AG04449 (cell line): ENCODE measurements at regions not wholly inside any gene's neighbourhood (a gene's known extent, or its start where the extent isn't known, plus 50 kb on each side); places are given as distances from the start of the nearest gene placed in this dataset.

Experiments
- CTCF ChIA-PET: fragments of 350-600 bp; formaldehyde crosslinking; extraction: SDS; loops from one replicate; lab custom pipeline; 2021; ENCODE audit warnings: antibody characterized with exemption; lab: Yijun Ruan, JAX
- POLR2A ChIA-PET: fragments of 400-600, 350-600 bp; formaldehyde crosslinking; extraction: SDS; loops from one replicate; lab custom pipeline; 2020; ENCODE audit warnings: antibody characterized with exemption, inconsistent platforms; lab: Yijun Ruan, JAX
- DNase-seq: peaks from one replicate; pipeline ENCODE4 v3.0.0-alpha.2; 2010; ENCODE audit warnings: low read depth, low spot score
- H3K4me3 ChIP-seq: 2 replicates; pipeline ENCODE4 v1.5.1; 2011; ENCODE audit warnings: low read depth, mild to moderate bottlenecking, control low read depth, low read length
- TF ChIP-seq, protein P1 (sequence below): IDR thresholded peaks from one replicate; pipeline ENCODE4 v1.5.1; 2011; ENCODE audit warnings: mild to moderate bottlenecking, moderate library complexity, low read length, control low read depth, inconsistent platforms; ENCODE audit not compliant: insufficient read depth; ENCODE audit errors: missing control alignments

DNA sequence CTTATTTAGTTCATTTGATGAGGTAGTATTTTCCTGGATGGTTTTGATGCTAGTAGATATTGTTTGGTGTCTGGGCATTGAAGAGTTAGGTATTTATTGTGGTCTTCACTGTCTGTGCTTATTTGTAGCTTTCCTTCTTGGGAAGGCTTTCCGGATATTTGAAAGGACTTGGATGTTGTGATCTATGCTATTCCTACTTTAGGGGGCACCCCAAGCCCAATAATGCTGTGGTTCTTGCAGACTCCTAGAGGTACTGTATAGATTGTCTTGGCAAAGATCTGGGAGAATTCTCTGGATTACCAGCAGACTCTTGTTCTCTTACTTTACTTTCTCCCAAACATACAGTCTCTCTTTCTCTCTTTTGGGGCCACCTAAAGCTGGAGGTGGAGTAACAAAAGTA is 315.7 kb downstream of the MAT2B start:
- TF ChIP-seq, protein P1, sequence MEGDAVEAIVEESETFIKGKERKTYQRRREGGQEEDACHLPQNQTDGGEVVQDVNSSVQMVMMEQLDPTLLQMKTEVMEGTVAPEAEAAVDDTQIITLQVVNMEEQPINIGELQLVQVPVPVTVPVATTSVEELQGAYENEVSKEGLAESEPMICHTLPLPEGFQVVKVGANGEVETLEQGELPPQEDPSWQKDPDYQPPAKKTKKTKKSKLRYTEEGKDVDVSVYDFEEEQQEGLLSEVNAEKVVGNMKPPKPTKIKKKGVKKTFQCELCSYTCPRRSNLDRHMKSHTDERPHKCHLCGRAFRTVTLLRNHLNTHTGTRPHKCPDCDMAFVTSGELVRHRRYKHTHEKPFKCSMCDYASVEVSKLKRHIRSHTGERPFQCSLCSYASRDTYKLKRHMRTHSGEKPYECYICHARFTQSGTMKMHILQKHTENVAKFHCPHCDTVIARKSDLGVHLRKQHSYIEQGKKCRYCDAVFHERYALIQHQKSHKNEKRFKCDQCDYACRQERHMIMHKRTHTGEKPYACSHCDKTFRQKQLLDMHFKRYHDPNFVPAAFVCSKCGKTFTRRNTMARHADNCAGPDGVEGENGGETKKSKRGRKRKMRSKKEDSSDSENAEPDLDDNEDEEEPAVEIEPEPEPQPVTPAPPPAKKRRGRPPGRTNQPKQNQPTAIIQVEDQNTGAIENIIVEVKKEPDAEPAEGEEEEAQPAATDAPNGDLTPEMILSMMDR = no peak
- POLR2A ChIA-PET = no interaction called here
- no peak for DNase-seq
- H3K4me3 ChIP-seq = no peak overlapping the region
- CTCF ChIA-PET = no interaction called here

- ChIA-PET POLR2A (no interaction called here), CTCF (no interaction called here)
- H3K4me3 ChIP-seq = no peak overlapping the region
- TF ChIP-seq, protein P1 = no peak
- no peak for DNase-seq
These were observed 317.1 kb downstream of the MAT2B start for GRCh38 chr5:163822548-163822947.

DNA sequence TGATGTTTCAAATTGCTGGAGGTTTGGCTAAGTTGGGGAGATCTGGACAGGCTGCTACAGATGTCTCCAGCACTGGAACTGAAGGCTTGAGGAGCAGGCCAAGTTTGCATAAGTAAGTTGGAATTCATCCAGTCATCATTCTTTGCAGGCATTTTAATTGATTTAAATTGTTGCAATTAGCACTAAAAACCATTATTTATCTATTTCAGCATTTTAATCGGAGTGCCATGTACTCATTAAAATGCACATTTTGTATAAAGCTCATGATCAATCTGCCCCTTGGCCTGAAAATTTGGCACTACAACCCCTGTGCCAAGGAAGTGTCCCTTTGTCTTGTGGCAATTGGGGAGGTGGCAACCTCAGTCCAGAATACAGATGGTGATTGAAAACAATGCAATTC is 320.2 kb downstream of the MAT2B start:
- DNase-seq = no peak

DNA sequence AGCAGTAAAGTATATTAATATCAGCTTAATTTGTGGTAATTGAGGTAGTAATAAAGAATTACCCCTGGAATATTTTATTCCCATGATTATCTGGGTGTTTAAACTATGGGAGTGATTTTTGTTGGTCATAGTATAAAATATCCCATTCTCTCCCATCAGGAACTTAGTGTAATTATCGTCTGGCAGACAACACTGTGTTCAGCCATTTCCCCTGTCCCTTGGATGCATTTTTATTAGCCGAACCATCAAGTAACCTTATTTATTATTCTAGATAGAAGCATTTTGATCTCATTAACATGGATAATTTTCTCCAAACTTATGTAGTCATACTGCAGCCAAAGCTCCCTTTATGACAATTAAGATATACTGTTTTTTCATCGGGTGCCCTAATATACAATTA is 320.8 kb downstream of the MAT2B start:
- POLR2A ChIA-PET = no interaction called here
- CTCF ChIA-PET = no interaction called here
- TF ChIP-seq, protein P1 = no peak
- DNase-seq = no peak
- H3K4me3 ChIP-seq = no peak overlapping the region

More for the DNA sequence above, 320.2 kb downstream of the MAT2B start:
- TF ChIP-seq, protein P1 = no peak
- ChIA-PET POLR2A (no interaction called here), CTCF (no interaction called here)
- H3K4me3 ChIP-seq = no peak overlapping the region

GRCh38 chr5:163832155-163832554 is 326.7 kb downstream of the MAT2B start:
- H3K4me3 ChIP-seq = no peak overlapping the region
- ChIA-PET CTCF (no interaction called here), POLR2A (no interaction called here)
- no peak for DNase-seq
- TF ChIP-seq, protein P1 = no peak

DNA sequence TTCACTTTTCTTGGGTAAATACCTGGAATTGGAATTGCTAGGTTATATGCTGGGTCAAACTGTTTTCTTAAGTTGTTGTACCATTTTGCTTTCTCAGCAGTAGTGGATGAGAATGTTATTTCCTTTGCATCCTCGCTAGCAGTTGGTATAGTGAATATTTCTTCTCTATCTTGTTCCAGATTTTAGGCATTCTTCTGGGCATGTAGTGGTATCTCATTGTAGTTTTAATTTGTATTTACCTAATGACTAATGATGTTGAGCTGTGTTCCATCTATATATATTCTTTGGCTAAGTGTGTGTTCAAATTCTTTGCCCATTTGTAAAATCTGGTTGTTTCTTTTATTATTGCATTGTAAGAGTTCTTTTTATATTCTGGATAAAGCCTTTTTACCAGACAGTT is 333.3 kb downstream of the MAT2B start:
- ChIA-PET POLR2A (no interaction called here), CTCF (no interaction called here)
- TF ChIP-seq, protein P1 = no peak
- no peak overlapping the region for H3K4me3 ChIP-seq
- peak; percentile 21 for DNase-seq

DNA sequence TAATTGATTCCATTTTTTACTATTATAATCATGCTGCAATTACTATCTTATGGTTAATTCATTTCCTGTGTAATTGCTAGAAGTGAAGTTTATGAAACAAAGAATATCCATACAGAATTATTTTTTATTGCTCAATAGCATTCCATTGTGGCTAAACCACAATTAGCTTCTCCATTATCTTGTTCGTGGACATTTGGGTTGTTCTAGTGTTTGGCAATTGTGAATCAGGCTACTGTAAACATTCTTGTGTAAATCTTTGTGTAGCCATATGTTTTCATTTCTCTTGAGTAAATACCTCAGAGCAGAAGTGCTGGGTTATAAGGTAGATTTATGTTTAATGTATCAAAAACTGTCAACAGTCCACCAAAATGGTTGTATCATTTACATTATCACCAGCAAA is 341.1 kb downstream of the MAT2B start:
- H3K4me3 ChIP-seq = no peak overlapping the region
- TF ChIP-seq, protein P1 = no peak
- POLR2A ChIA-PET = no interaction called here
- peak; percentile 16 for DNase-seq
- CTCF ChIA-PET = no interaction called here
